ENCODE measurements at regions not wholly inside any gene's neighbourhood (a gene's known extent, or its start where the extent isn't known, plus 50 kb on each side); places are given as distances from the start of the nearest gene placed in this dataset.

GRCh38 chr9:95629585-95629984 is 112.8 kb upstream of the PTCH1 start:
- TF ChIP-seq POLR2A (IDR thresholded peaks at IDR 0.05) (no peak), CTCF (IDR thresholded peaks at IDR 0.05) (no peak)

All from testis (tissue), 2 donors.